GM21786 (cell line): ENCODE measurements at regions not wholly inside any gene's neighbourhood (a gene's known extent, or its start where the extent isn't known, plus 50 kb on each side); places are given as distances from the start of the nearest gene placed in this dataset.

ENCODE experiments used
- ATAC-seq: cut with Tn5 transposase; IDR thresholded peaks from one replicate; pipeline ENCODE4 v1.9.1; 2021; ENCODE audit not compliant: unreplicated experiment

- ATAC-seq = peak; percentile 98
Measured at GRCh38 chr9:84123648-84124406, 143.2 kb downstream of the RMI1 start.

- no peak for ATAC-seq
Measured at GRCh38 chr9:84125046-84125445, 144.4 kb downstream of the RMI1 start.

GRCh38 chr9:84129529-84129928, 148.9 kb downstream of the RMI1 start:
- ATAC-seq = no peak

- no peak for ATAC-seq
Measured at GRCh38 chr9:84136119-84136868, 155.7 kb downstream of the RMI1 start.

- ATAC-seq = no peak
Measured at GRCh38 chr9:84137968-84138367, 157.4 kb downstream of the RMI1 start.

GRCh38 chr9:84138541-84138940, 157.9 kb downstream of the RMI1 start:
- ATAC-seq = no peak

GRCh38 chr9:84139296-84140070, 158.9 kb downstream of the RMI1 start:
- no peak for ATAC-seq

GRCh38 chr9:84140535-84141101, 160.0 kb downstream of the RMI1 start:
- ATAC-seq = no peak

GRCh38 chr9:84141741-84142370, 161.3 kb downstream of the RMI1 start:
- ATAC-seq = no peak

- no peak for ATAC-seq
Measured at GRCh38 chr9:84145031-84145430, 164.4 kb downstream of the RMI1 start.

- no peak for ATAC-seq
Measured at GRCh38 chr9:84145780-84146179, 165.2 kb downstream of the RMI1 start.

GRCh38 chr9:84146893-84147710, 166.5 kb downstream of the RMI1 start:
- ATAC-seq = no peak

- no peak for ATAC-seq
Measured at GRCh38 chr9:84151236-84151635, 170.6 kb downstream of the RMI1 start.

- no peak for ATAC-seq
Measured at GRCh38 chr9:84151640-84152039, 171.0 kb downstream of the RMI1 start.

- no peak for ATAC-seq
Measured at GRCh38 chr9:84152204-84152603, 171.6 kb downstream of the RMI1 start.

GRCh38 chr9:84153885-84154284, 173.3 kb downstream of the RMI1 start:
- ATAC-seq = no peak

- ATAC-seq = no peak
Measured at GRCh38 chr9:84154320-84154719, 173.7 kb downstream of the RMI1 start.

GRCh38 chr9:84163052-84163650, 177.4 kb downstream of the SLC28A3 start:
- ATAC-seq = no peak

- no peak for ATAC-seq
Measured at GRCh38 chr9:84166891-84167290, 173.7 kb downstream of the SLC28A3 start.

GRCh38 chr9:84169240-84169639, 171.3 kb downstream of the SLC28A3 start:
- ATAC-seq = no peak
